Fibroblast of villous mesenchyme (primary cell): ENCODE measurements at regions not wholly inside any gene's neighbourhood (a gene's known extent, or its start where the extent isn't known, plus 50 kb on each side); places are given as distances from the start of the nearest gene placed in this dataset.

Experiments used
- DNase-seq: peaks from one replicate; pipeline ENCODE4 v3.0.0-alpha.2; 2010; ENCODE audit warnings: low read depth
- H3K4me3 ChIP-seq: 2 replicates; pipeline ENCODE4 v1.5.1; 2011; ENCODE audit warnings: low read depth, mild to moderate bottlenecking, low read length
- CTCF ChIP-seq: IDR thresholded peaks from 2 replicates; pipeline ENCODE4 v1.5.1; 2012; ENCODE audit warnings: low read depth, mild to moderate bottlenecking, low read length; ENCODE audit not compliant: insufficient read depth

GRCh38 chr13:99103536-99103935 lies 97.1 kb upstream of the UBAC2 start:
- DNase-seq = no peak
- TF ChIP-seq CTCF = no peak
- no peak overlapping the region for H3K4me3 ChIP-seq

GRCh38 chr13:99104396-99104795 lies 96.3 kb upstream of the UBAC2 start:
- no peak overlapping the region for H3K4me3 ChIP-seq
- no peak for TF ChIP-seq CTCF
- no peak for DNase-seq

GRCh38 chr13:99105160-99105559 lies 95.5 kb upstream of the UBAC2 start:
- H3K4me3 ChIP-seq = no peak overlapping the region
- no peak for DNase-seq
- no peak for TF ChIP-seq CTCF

GRCh38 chr13:99113351-99113750 lies 87.3 kb upstream of the UBAC2 start:
- TF ChIP-seq CTCF = no peak
- DNase-seq = no peak
- H3K4me3 ChIP-seq = no peak overlapping the region

GRCh38 chr13:99118179-99118578 lies 82.5 kb upstream of the UBAC2 start:
- H3K4me3 ChIP-seq = no peak overlapping the region
- TF ChIP-seq CTCF = no peak
- no peak for DNase-seq

GRCh38 chr13:99119656-99120055 lies 81.0 kb upstream of the UBAC2 start:
- DNase-seq = no peak
- no peak for TF ChIP-seq CTCF
- no peak overlapping the region for H3K4me3 ChIP-seq

GRCh38 chr13:99120751-99121150 lies 79.9 kb upstream of the UBAC2 start:
- no peak overlapping the region for H3K4me3 ChIP-seq
- no peak for DNase-seq
- no peak for TF ChIP-seq CTCF
